ENCODE measurements at regions not wholly inside any gene's neighbourhood (a gene's known extent, or its start where the extent isn't known, plus 50 kb on each side); places are given as distances from the start of the nearest gene placed in this dataset.

DNA sequence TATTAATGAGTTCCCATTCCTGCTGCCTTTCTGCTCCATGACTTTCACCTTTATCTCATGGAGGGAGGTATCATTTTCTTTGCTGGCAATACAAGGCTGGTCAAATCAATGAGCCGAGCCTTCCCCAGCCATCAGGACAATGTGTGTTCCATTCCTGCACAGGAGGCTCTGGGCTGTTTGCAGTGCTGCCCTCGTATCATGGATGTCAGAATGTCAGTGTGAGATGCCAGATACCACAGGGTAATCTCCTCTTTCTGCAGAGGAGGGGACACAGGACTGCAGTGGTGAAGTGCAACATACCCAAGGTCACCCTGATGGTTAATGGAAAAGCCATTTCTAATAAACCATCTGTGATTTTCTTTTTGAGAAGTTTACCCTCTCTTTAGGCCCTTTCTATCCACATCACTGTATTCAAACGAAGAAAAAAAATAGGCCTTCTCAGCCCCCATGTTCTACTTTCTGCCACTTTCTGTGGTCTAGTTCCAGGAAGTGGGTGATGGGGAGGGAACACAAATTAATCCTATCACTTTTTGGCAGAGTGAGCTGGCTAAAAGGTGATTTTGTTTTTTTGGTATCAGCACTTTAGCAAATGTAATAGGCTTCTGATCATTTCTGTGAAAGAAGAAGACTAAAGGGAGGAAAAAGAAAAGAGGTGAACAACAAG lies 490.2 kb upstream of the BOD1L1 start:
- no peak overlapping the region for H3K9ac ChIP-seq
- H3K4me2 ChIP-seq, result no peak overlapping the region
- no peaks in the 10 kb centered on the region for H3K27me3 ChIP-seq
- H3K4me1 Mint-ChIP-seq, result no peaks in the 10 kb centered on the region
- DNase-seq (ENCODE audit: low spot score), result no peak
- H3K27me3 Mint-ChIP-seq (ENCODE audit: insufficient read depth, low read depth), result no peaks in the 10 kb centered on the region
- H3K9me3 ChIP-seq (ENCODE audit: low read depth), result no peaks in the 10 kb centered on the region
- no peaks in the 10 kb centered on the region for H3K36me3 Mint-ChIP-seq
- H4K20me1 ChIP-seq (ENCODE audit: low read depth), result no peaks in the 10 kb centered on the region
- no peak overlapping the region for H3K4me3 Mint-ChIP-seq
- no peaks in the 10 kb centered on the region for H3K36me3 ChIP-seq
- H3K27ac Mint-ChIP-seq, result no peak overlapping the region
- H3F3A ChIP-seq (ENCODE audit: low read depth), result no peaks in the 10 kb centered on the region
- no peaks in the 10 kb centered on the region for H3K4me1 ChIP-seq
- H3K9me3 Mint-ChIP-seq, result no peaks in the 10 kb centered on the region
- no peak overlapping the region for H3K27ac ChIP-seq
- no peak overlapping the region for H3K4me3 ChIP-seq
- H3K79me2 ChIP-seq (ENCODE audit: low read depth), result no peaks in the 10 kb centered on the region
- no peak overlapping the region for H2AFZ ChIP-seq (replicated peaks)
- TF ChIP-seq EZH2phosphoT487 (IDR thresholded peaks at IDR 0.05) (no peak), EZH2 (IDR thresholded peaks at IDR 0.05) (no peak)
- TF ChIP-seq, protein P1, sequence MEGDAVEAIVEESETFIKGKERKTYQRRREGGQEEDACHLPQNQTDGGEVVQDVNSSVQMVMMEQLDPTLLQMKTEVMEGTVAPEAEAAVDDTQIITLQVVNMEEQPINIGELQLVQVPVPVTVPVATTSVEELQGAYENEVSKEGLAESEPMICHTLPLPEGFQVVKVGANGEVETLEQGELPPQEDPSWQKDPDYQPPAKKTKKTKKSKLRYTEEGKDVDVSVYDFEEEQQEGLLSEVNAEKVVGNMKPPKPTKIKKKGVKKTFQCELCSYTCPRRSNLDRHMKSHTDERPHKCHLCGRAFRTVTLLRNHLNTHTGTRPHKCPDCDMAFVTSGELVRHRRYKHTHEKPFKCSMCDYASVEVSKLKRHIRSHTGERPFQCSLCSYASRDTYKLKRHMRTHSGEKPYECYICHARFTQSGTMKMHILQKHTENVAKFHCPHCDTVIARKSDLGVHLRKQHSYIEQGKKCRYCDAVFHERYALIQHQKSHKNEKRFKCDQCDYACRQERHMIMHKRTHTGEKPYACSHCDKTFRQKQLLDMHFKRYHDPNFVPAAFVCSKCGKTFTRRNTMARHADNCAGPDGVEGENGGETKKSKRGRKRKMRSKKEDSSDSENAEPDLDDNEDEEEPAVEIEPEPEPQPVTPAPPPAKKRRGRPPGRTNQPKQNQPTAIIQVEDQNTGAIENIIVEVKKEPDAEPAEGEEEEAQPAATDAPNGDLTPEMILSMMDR (IDR thresholded peaks at IDR 0.05), result no peak

DNA sequence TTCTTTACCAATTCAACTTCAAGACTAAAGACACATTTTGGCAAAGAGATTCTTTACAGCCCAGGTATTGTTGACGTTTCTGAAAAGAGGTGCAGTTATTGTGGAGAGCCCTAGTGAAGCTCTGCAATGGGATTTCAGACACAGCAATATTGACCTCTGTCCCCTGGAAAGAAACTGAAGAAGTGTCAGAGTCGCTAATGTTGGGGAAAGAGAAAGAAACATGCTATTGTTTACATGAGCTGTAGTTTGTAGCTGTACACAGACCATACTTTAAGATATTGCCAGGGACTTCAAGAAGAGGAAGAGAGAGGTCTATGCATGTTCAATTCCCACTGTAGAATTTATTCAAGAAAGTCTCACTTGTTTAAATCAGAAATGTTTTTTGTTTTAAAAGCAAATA lies 497.3 kb upstream of the BOD1L1 start:
- no peaks in the 10 kb centered on the region for H3K4me1 Mint-ChIP-seq
- no peak overlapping the region for H3K4me3 Mint-ChIP-seq
- no peaks in the 10 kb centered on the region for H3K36me3 ChIP-seq
- no peaks in the 10 kb centered on the region for H4K20me1 ChIP-seq (ENCODE audit: low read depth)
- no peaks in the 10 kb centered on the region for H3K4me1 ChIP-seq
- H3K27me3 Mint-ChIP-seq (ENCODE audit: insufficient read depth, low read depth), result no peaks in the 10 kb centered on the region
- no peaks in the 10 kb centered on the region for H3K9me3 ChIP-seq (ENCODE audit: low read depth)
- no peak overlapping the region for H2AFZ ChIP-seq (replicated peaks)
- no peaks in the 10 kb centered on the region for H3K79me2 ChIP-seq (ENCODE audit: low read depth)
- no peaks in the 10 kb centered on the region for H3K36me3 Mint-ChIP-seq
- H3K27ac ChIP-seq, result no peak overlapping the region
- no peaks in the 10 kb centered on the region for H3K9me3 Mint-ChIP-seq
- no peak overlapping the region for H3K4me3 ChIP-seq
- no peaks in the 10 kb centered on the region for H3K27me3 ChIP-seq
- no peak overlapping the region for H3K9ac ChIP-seq
- DNase-seq (ENCODE audit: low spot score), result no peak
- H3F3A ChIP-seq (ENCODE audit: low read depth), result no peaks in the 10 kb centered on the region
- no peak overlapping the region for H3K27ac Mint-ChIP-seq
- no peak overlapping the region for H3K4me2 ChIP-seq
- TF ChIP-seq, protein P1 (IDR thresholded peaks at IDR 0.05), result no peak
- TF ChIP-seq EZH2 (IDR thresholded peaks at IDR 0.05) (no peak), EZH2phosphoT487 (IDR thresholded peaks at IDR 0.05) (no peak)

DNA sequence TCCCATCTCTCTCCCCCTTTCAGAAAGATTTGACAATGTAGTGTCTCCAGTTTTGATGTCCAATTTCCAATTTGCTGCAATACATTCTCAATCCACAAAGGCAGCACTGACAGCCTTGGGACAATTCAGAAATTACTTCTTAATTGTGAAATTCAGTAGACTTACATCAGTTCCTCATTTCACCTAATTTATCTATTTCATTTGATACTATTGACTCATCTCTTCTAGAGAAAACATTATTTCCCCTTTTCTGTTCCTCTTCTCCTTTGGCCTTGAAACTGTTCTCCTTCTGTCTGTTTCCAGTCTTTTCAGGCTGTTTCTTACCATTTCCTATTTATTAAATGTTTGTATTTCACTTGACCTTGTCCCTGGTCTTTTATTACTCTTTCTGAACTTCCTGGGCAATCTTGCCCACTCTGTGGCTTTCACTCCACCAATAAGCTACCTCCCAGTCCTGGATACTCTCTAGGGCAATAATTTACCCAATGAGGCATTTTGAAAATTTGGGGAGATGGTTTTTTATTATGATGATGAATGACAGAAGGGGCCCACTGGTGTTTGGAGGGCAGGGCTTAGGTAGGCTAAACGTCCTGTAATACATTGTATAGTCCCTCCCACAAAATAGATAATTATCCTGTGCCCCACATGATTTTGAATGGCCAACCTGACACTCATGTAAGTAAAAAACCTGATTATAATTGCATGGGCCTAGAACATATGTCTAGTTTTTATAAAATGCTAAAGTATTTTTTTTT lies 498.0 kb upstream of the BOD1L1 start:
- Mint-ChIP-seq H3K9me3 (no peaks in the 10 kb centered on the region), H3K27me3 (ENCODE audit: insufficient read depth, low read depth) (no peaks in the 10 kb centered on the region), H3K27ac (no peak overlapping the region), H3K4me1 (no peaks in the 10 kb centered on the region), H3K36me3 (no peaks in the 10 kb centered on the region), H3K4me3 (no peak overlapping the region)
- Histone ChIP-seq H3K27me3 (no peaks in the 10 kb centered on the region), H4K20me1 (ENCODE audit: low read depth) (no peaks in the 10 kb centered on the region), H2AFZ (replicated peaks) (no peak overlapping the region), H3K4me1 (no peaks in the 10 kb centered on the region), H3K9ac (no peak overlapping the region), H3K36me3 (no peaks in the 10 kb centered on the region), H3K4me2 (no peak overlapping the region), H3K4me3 (no peak overlapping the region), H3K79me2 (ENCODE audit: low read depth) (no peaks in the 10 kb centered on the region), H3F3A (ENCODE audit: low read depth) (no peaks in the 10 kb centered on the region), H3K27ac (no peak overlapping the region), H3K9me3 (ENCODE audit: low read depth) (no peaks in the 10 kb centered on the region)
- DNase-seq (ENCODE audit: low spot score), result no peak
- TF ChIP-seq EZH2 (IDR thresholded peaks at IDR 0.05), result no peak
- TF ChIP-seq, protein P1 (IDR thresholded peaks at IDR 0.05), result no peak
